ENCODE measurements at regions not wholly inside any gene's neighbourhood (a gene's known extent, or its start where the extent isn't known, plus 50 kb on each side); places are given as distances from the start of the nearest gene placed in this dataset.
A peak's percentile ranks its signal among the peaks of the same experiment; 100 is the strongest.

DNA sequence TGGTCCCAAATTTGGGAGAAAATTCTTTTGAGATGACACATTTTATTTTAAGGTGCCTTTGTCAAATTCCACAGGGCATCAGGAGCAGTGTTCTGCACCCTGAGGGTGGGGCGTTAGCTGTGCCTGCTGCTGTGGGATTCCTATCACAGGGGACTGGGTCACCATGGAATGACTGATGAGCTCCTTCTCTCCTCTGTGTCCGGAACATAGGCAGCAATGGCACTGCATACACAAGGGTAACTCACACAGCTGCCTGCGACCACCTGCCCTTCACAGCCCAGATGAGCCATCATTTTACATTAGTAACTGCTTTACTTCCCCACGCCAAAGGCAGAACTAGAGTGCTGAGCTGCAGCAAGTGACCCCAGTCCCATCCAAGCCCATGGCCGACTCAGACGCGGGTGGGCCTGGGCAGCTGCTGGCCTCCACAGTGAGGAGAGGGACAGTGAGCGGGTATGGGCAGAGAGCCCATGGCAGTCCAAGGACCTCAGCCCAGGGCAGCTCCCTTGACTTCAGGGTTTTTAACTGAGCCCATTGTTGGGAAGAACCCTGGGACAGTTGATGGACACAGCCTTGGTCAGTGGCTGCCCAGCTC lies 93.7 kb downstream of the GADD45G start:
- no peaks in the 10 kb centered on the region for H3K9me3 ChIP-seq (replicated peaks in 1 of 2; ENCODE audit: control insufficient read depth in 2 of 2, insufficient read depth in 1 of 2, low read depth in 1 of 2, low read length in 2 of 2)
- no peak overlapping the region for H3K14ac ChIP-seq (ENCODE audit: low read length)
- H3K4me1 ChIP-seq (ENCODE audit: control insufficient read depth in 2 of 2, insufficient read depth in 1 of 2, low read depth in 1 of 2, low read length in 2 of 2) = peaks cover 4 to 9% of the 10 kb centered on the region in 2 donors
- no peak overlapping the region for H2BK15ac ChIP-seq (ENCODE audit: low read length)
- H3K4me3 ChIP-seq (ENCODE audit: low read length in 2 of 2) = peak overlapping the region in 1 of 2 donors; percentile 9
- no peak overlapping the region for H3K27ac ChIP-seq (replicated peaks; ENCODE audit: low read length)
- no peak overlapping the region for H2AFZ ChIP-seq (ENCODE audit: low read length)
- WGBS, 2 donors (ENCODE audit: extremely low coverage in 2 of 2, insufficient read length in 2 of 2, insufficient replicate concordance in 1 of 2) = no CpG with 5 or more reads among the region's 8 CpGs
- H4K91ac ChIP-seq (ENCODE audit: low read depth, low read length, poor library complexity) = no peak overlapping the region
- no peak overlapping the region for H3K23ac ChIP-seq (ENCODE audit: low read depth, low read length, poor library complexity)
- no peaks in the 10 kb centered on the region for H3K36me3 ChIP-seq (replicated peaks in 1 of 2; ENCODE audit: control insufficient read depth in 2 of 2, insufficient read depth in 2 of 2, low read length in 2 of 2)
- no peak overlapping the region for H3K4ac ChIP-seq (ENCODE audit: low read length)
- H2BK12ac ChIP-seq (ENCODE audit: low read length) = no peak overlapping the region
- no peak overlapping the region for H3K9ac ChIP-seq (ENCODE audit: low read depth, low read length, poor library complexity)
- no peak overlapping the region for H2BK5ac ChIP-seq (ENCODE audit: low read length)
- no peak overlapping the region for H4K8ac ChIP-seq (ENCODE audit: low read depth, low read length)
- H3K79me1 ChIP-seq (ENCODE audit: low read depth, low read length) = no peaks in the 10 kb centered on the region
- H3K18ac ChIP-seq (ENCODE audit: low read length) = no peak overlapping the region
- no peak overlapping the region for H2BK120ac ChIP-seq (ENCODE audit: low read depth, low read length)
- H3K27me3 ChIP-seq (ENCODE audit: control insufficient read depth in 3 of 3, insufficient read depth in 3 of 3, low read depth in 1 of 3, low read length in 3 of 3) = peaks cover 0 to 33% (median 1%) of the 10 kb centered on the region in 3 experiments
- no peak overlapping the region for H3K4me2 ChIP-seq (ENCODE audit: insufficient read depth, low read length, poor library complexity, severe bottlenecking)
- DNase-seq (ENCODE audit: low spot score) = no peak
- H2AK5ac ChIP-seq (ENCODE audit: low read depth, low read length) = peak overlapping the region; percentile 3

DNA sequence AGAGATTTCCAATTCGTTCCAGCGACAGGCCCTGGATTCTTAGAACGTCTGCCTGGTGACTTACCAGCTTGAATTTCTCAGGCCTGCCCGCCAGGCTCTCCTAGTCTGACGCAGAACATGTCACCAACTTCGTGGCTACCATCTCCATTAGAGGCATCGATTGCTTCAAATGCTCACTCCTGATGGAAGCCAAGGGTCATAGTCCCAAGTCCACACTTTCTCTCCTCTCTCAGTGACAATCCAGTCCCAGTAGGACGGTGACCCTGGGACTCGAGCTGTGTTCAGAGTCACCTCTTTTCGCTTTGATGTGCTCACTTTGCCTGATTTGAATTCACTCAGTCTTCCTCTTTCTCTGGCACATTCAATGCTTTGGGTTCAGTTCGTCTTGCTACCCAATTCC lies 94.8 kb downstream of the GADD45G start:
- Histone ChIP-seq H3K27me3 (ENCODE audit: control insufficient read depth in 3 of 3, insufficient read depth in 3 of 3, low read depth in 1 of 3, low read length in 3 of 3) (peaks cover 0 to 36% (median 0%) of the 10 kb centered on the region in 3 experiments), H3K36me3 (replicated peaks in 1 of 2; ENCODE audit: control insufficient read depth in 2 of 2, insufficient read depth in 2 of 2, low read length in 2 of 2) (no peaks in the 10 kb centered on the region)

DNA sequence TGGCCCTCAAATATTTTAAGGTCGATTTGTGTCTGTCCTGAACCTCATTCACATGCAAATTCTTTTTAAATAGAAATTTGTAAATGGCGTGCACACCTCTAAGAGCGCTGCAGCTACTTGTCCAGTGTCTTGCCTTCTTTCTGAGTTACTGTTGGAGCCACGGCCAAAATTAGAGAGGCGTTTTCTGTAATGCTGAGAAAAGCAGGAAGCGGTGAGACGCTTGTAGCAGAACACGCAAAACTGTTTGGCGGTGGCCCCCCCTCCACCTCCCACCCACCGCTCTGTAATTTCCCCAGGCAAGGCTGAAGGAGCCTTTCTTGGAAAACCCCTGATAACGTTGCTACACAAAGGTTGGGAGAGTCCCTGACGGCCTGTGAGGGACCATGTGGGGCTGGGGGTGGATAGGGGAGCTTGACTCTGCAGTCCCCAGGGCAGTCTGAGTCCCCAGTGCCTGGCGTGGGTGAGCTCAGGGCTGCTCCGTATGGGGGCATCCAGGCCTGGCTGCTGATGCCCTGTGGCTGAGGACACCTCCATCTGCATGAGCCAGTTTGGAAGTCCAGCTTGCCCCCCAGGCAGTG lies 96.5 kb downstream of the GADD45G start:
- Histone ChIP-seq H2BK15ac (ENCODE audit: low read length) (no peak overlapping the region), H3K27ac (replicated peaks; ENCODE audit: low read length) (no peak overlapping the region), H4K8ac (ENCODE audit: low read depth, low read length) (no peak overlapping the region), H3K9me3 (replicated peaks in 1 of 2; ENCODE audit: control insufficient read depth in 2 of 2, insufficient read depth in 1 of 2, low read depth in 1 of 2, low read length in 2 of 2) (no peaks in the 10 kb centered on the region), H2BK120ac (ENCODE audit: low read depth, low read length) (no peak overlapping the region), H3K36me3 (replicated peaks in 1 of 2; ENCODE audit: control insufficient read depth in 2 of 2, insufficient read depth in 2 of 2, low read length in 2 of 2) (no peaks in the 10 kb centered on the region), H2BK12ac (ENCODE audit: low read length) (no peak overlapping the region), H3K79me1 (ENCODE audit: low read depth, low read length) (no peaks in the 10 kb centered on the region), H2AFZ (ENCODE audit: low read length) (no peak overlapping the region), H3K27me3 (ENCODE audit: control insufficient read depth in 3 of 3, insufficient read depth in 3 of 3, low read depth in 1 of 3, low read length in 3 of 3) (peaks cover 0 to 43% (median 0%) of the 10 kb centered on the region in 3 experiments), H3K14ac (ENCODE audit: low read length) (no peak overlapping the region), H3K4ac (ENCODE audit: low read length) (no peak overlapping the region), H3K23ac (ENCODE audit: low read depth, low read length, poor library complexity) (peak overlapping the region; percentile 34), H2AK5ac (ENCODE audit: low read depth, low read length) (no peak overlapping the region), H3K4me1 (ENCODE audit: control insufficient read depth in 2 of 2, insufficient read depth in 1 of 2, low read depth in 1 of 2, low read length in 2 of 2) (no peaks in the 10 kb centered on the region), H3K4me3 (ENCODE audit: low read length in 2 of 2) (no peak overlapping the region), H3K9ac (ENCODE audit: low read depth, low read length, poor library complexity) (no peak overlapping the region), H4K91ac (ENCODE audit: low read depth, low read length, poor library complexity) (no peak overlapping the region), H3K18ac (ENCODE audit: low read length) (peak overlapping the region; percentile 85), H2BK5ac (ENCODE audit: low read length) (no peak overlapping the region), H3K4me2 (ENCODE audit: insufficient read depth, low read length, poor library complexity, severe bottlenecking) (no peak overlapping the region)
- no CpG with 5 or more reads among the region's 14 CpGs for WGBS, 2 donors (ENCODE audit: extremely low coverage in 2 of 2, insufficient read length in 2 of 2, insufficient replicate concordance in 1 of 2)
- DNase-seq (ENCODE audit: low spot score) = no peak

More for the DNA sequence above, 94.8 kb downstream of the GADD45G start:
- H4K91ac ChIP-seq (ENCODE audit: low read depth, low read length, poor library complexity) = no peak overlapping the region
- no peak for DNase-seq (ENCODE audit: low spot score)
- H4K8ac ChIP-seq (ENCODE audit: low read depth, low read length) = no peak overlapping the region
- H3K4me2 ChIP-seq (ENCODE audit: insufficient read depth, low read length, poor library complexity, severe bottlenecking) = no peak overlapping the region
- no peak overlapping the region for H2AFZ ChIP-seq (ENCODE audit: low read length)
- no peak overlapping the region for H3K23ac ChIP-seq (ENCODE audit: low read depth, low read length, poor library complexity)
- H3K4ac ChIP-seq (ENCODE audit: low read length) = no peak overlapping the region
- no peak overlapping the region for H3K4me3 ChIP-seq (ENCODE audit: low read length in 2 of 2)
- WGBS, 2 donors (ENCODE audit: extremely low coverage in 2 of 2, insufficient read length in 2 of 2, insufficient replicate concordance in 1 of 2) = no CpG with 5 or more reads among the region's 11 CpGs
- H2BK15ac ChIP-seq (ENCODE audit: low read length) = no peak overlapping the region
- no peak overlapping the region for H3K18ac ChIP-seq (ENCODE audit: low read length)
- no peak overlapping the region for H3K14ac ChIP-seq (ENCODE audit: low read length)
- no peak overlapping the region for H2BK5ac ChIP-seq (ENCODE audit: low read length)
- H2BK12ac ChIP-seq (ENCODE audit: low read length) = no peak overlapping the region
- no peak overlapping the region for H2AK5ac ChIP-seq (ENCODE audit: low read depth, low read length)
- H3K4me1 ChIP-seq (ENCODE audit: control insufficient read depth in 2 of 2, insufficient read depth in 1 of 2, low read depth in 1 of 2, low read length in 2 of 2) = peaks cover 4 to 9% of the 10 kb centered on the region in 2 donors
- H3K27ac ChIP-seq (replicated peaks; ENCODE audit: low read length) = no peak overlapping the region
- no peak overlapping the region for H3K9ac ChIP-seq (ENCODE audit: low read depth, low read length, poor library complexity)
- H3K79me1 ChIP-seq (ENCODE audit: low read depth, low read length) = no peaks in the 10 kb centered on the region
- H3K9me3 ChIP-seq (replicated peaks in 1 of 2; ENCODE audit: control insufficient read depth in 2 of 2, insufficient read depth in 1 of 2, low read depth in 1 of 2, low read length in 2 of 2) = no peaks in the 10 kb centered on the region
- no peak overlapping the region for H2BK120ac ChIP-seq (ENCODE audit: low read depth, low read length)

DNA sequence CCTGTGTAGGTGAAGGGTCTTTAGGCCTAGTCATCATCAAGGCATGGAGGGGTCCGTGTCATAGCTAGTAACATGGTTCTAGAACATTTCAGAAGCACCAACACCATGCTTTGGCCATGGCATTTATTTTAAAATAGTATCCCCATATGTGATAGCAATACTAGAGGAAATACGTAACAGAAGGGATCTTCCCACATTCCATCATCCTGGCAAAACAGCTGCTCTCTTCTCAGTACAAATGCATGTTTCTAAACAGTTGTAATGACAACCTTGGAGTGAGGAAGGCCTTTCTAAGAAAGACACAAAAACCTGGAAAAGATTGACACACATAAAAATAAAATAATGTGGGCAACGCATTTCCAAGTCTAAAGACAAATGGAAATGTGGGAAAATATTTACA lies 97.6 kb downstream of the GADD45G start:
- no peak for DNase-seq (ENCODE audit: low spot score)

More for the DNA sequence above, 97.6 kb downstream of the GADD45G start:
- no peaks in the 10 kb centered on the region for H3K4me1 ChIP-seq (ENCODE audit: control insufficient read depth in 2 of 2, insufficient read depth in 1 of 2, low read depth in 1 of 2, low read length in 2 of 2)
- H3K4me2 ChIP-seq (ENCODE audit: insufficient read depth, low read length, poor library complexity, severe bottlenecking) = no peak overlapping the region
- no peak overlapping the region for H2BK5ac ChIP-seq (ENCODE audit: low read length)
- H3K79me1 ChIP-seq (ENCODE audit: low read depth, low read length) = no peaks in the 10 kb centered on the region
- H3K23ac ChIP-seq (ENCODE audit: low read depth, low read length, poor library complexity) = no peak overlapping the region
- H2BK12ac ChIP-seq (ENCODE audit: low read length) = no peak overlapping the region
- H2BK15ac ChIP-seq (ENCODE audit: low read length) = no peak overlapping the region
- H3K27me3 ChIP-seq (ENCODE audit: control insufficient read depth in 3 of 3, insufficient read depth in 3 of 3, low read depth in 1 of 3, low read length in 3 of 3) = peaks cover 0 to 35% (median 0%) of the 10 kb centered on the region in 3 experiments
- H3K9me3 ChIP-seq (replicated peaks in 1 of 2; ENCODE audit: control insufficient read depth in 2 of 2, insufficient read depth in 1 of 2, low read depth in 1 of 2, low read length in 2 of 2) = no peaks in the 10 kb centered on the region
- no peaks in the 10 kb centered on the region for H3K36me3 ChIP-seq (replicated peaks in 1 of 2; ENCODE audit: control insufficient read depth in 2 of 2, insufficient read depth in 2 of 2, low read length in 2 of 2)
- no peak overlapping the region for H3K18ac ChIP-seq (ENCODE audit: low read length)
- no peak overlapping the region for H2AFZ ChIP-seq (ENCODE audit: low read length)
- no CpG with 5 or more reads among the region's 3 CpGs for WGBS, 2 donors (ENCODE audit: extremely low coverage in 2 of 2, insufficient read length in 2 of 2, insufficient replicate concordance in 1 of 2)
- no peak overlapping the region for H4K91ac ChIP-seq (ENCODE audit: low read depth, low read length, poor library complexity)
- no peak overlapping the region for H3K4ac ChIP-seq (ENCODE audit: low read length)
- H3K27ac ChIP-seq (replicated peaks; ENCODE audit: low read length) = no peak overlapping the region
- no peak overlapping the region for H2BK120ac ChIP-seq (ENCODE audit: low read depth, low read length)
- H4K8ac ChIP-seq (ENCODE audit: low read depth, low read length) = no peak overlapping the region
- no peak overlapping the region for H2AK5ac ChIP-seq (ENCODE audit: low read depth, low read length)
- no peak overlapping the region for H3K4me3 ChIP-seq (ENCODE audit: low read length in 2 of 2)
- no peak overlapping the region for H3K9ac ChIP-seq (ENCODE audit: low read depth, low read length, poor library complexity)
- no peak overlapping the region for H3K14ac ChIP-seq (ENCODE audit: low read length)

Data from neuronal stem cell (in vitro differentiated cells).